Right forelimb (tissue), 1 donor: ENCODE measurements at regions not wholly inside any gene's neighbourhood (a gene's known extent, or its start where the extent isn't known, plus 50 kb on each side); places are given as distances from the start of the nearest gene placed in this dataset.

Experiments
- DNase-seq: peaks from one replicate; pipeline ENCODE4 v3.0.0-alpha.2; 2018

DNA sequence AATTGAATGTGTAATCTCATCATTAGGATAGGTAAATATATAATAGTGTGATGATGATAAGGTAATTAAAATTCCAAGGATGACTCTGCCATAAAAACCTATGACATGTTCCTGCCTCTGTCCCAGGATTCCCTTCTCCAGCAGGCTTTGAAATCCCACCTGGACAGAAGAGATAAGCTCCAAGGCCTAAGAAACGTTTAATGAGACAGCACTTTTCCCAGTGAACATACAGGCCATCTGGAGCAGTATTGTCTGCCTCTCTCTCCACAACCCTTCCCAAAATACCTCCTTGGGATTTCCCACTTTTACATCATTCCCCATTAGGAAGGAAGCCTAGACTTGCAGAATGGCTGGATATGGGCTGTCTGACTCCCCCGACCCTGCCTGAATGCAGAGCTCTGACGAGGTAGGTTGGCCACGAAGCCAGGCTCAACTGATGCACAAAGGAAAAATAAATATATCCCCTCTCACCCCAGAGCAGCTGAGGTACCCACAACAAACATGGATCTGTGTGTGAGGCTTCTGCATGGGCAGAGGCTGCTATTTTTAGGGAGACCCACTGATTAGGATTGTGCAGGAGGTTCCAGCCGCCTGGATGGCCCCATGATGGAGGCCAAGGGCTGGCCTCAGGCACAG is 71.0 kb downstream of the TMPRSS5 start:
- DNase-seq, result no peak

DNA sequence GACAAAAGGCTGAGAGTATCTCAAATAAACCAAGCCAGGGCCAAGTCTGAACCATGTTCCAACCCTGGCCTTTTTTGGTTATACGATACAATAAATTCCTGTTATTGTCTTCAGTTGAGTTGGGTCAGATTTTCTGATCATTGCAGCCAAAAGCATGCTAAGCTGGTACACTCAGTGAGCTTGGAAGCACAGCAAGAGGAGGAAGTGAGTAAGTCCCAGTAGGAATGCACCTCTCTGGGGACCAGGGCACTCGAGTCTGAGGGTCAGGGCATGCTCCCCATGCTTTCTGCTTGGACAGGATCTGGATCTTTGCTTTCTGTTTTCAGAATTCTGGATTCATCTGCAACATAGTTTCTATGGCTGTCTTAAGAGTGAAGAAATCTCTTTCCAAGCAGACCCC is 73.1 kb downstream of the TMPRSS5 start:
- DNase-seq, result no peak

DNA sequence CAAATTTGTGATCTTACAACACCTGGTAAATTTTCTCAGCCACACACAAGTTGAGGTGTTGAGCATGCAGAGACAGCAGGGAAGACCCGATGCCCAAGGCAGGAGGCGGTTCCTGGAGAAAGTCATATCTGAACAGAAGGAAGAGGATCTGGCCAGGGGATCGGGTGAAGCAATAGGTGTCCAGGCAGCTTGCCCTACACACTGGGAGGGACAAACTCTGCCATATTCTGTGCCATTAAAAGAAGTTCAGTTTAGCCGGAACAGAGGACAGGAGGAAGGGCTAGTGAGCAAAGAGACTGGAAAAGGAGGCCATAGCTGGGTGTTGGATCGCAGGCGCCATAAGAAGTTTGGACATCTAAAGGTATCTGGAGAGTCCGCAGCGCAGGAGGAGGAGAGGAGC is 76.5 kb downstream of the TMPRSS5 start:
- DNase-seq, result no peak

DNA sequence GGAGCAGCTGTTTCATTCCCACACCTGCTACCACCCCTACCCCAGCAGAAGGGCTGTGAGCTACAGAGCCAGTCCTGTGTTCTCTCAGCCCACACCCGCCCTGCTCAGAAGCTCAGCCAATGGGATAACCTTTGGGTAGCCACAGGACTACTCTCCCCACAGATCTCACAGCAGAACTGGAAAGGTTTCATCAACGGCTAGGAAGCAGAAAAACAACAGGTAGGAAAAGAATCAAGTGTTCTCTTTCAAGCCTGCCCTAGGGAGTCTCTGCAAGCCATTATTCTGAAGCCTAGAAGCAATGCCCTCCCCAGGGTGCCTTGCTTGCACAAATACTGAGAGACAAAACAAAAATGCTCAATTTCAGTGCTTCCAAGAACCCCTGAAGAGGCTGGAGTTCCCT is 77.2 kb downstream of the TMPRSS5 start:
- DNase-seq, result no peak

DNA sequence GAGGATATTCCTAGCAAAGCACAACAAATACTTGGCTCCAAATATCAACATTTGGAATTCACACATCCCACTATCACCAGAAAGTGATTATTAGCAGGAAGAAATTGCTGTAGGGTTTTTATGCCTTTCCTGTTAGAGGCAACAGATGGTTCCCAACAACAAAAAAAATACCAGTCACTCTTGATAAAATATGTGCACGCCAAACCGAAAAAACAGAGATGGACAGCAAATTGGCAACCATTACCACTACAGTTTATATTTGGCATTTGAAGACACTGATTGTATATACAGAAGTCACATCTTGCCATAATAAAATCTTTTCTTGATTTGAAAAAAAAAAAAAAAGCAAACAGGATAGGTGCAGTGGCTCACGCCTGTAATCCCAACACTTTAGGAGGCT is 78.2 kb downstream of the TMPRSS5 start:
- no peak for DNase-seq

DNA sequence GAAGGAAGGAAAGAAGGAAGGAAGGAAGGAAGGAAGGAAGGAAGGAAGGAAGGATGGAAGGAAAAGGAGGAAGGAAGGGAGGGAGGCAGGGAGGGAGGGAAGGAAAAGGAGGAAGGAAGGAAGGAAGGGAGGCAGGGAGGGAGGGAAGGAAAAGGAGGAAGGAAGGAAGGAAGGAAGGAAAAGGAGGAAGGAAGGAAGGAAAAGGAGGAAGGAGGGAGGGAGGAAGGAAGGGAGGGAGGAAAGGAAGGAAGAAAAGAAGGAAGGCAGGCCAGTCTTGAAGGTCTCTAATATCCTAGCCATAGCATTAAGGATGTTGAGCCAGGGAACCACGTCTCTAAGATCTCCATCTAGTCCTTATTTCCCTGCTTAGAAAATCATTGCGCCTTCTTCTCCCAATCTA is 78.8 kb downstream of the TMPRSS5 start:
- no peak for DNase-seq

DNA sequence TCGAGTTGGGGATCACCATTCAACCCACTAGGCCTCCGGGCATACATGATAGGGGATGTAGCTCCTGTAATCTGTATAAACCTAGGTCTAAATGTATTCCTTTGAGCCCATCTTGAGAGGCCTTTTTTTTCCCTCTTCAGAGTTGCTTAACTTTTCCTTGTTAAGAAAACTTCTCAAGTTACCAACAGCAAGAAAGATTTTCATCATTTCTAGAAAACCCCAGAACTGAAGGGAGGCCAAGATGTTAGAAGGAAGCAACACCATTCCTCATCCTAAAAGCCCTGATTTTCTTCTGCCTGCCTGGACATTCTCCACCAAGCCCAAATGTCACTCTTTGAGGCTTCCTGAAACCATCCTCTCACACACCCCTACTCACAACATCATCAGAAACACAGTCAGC is 79.4 kb downstream of the TMPRSS5 start:
- no peak for DNase-seq

DNA sequence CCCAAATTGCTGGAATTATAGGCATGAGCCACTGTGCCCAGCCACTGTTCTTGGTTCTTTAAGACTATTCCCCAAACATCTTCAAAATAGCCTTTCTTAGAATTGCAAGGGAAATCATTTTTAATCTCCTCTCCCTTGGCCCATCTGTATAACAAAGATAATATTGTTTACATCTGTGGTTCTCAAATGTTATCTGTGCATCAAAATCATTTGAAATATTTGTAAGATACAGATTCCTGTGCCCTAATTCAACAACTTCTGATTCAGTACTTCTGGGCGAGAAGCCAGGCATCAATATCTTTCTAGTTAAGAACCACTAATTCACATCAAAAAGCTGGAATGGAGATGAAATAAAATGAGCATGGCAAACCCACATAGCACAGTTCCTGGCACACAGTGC is 83.0 kb downstream of the TMPRSS5 start:
- DNase-seq, result no peak

DNA sequence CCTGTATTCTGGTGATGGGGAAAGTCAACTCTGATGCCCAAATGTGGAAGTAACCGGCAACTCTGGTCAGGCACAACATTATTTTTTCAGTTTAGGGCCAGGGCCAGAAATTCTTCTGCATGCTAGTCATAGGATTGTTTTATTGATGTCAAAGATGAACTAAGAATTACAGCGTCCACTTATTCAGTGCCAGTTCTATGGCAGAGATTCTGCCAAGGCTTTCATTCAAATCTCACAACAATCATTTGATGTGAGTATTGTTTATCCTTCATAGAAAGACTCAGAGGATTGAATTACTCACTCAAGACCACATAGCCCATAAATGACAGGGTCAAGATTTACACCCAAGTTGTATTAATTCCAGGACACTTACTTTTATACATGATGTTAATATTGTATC is 87.7 kb downstream of the TMPRSS5 start:
- no peak for DNase-seq

DNA sequence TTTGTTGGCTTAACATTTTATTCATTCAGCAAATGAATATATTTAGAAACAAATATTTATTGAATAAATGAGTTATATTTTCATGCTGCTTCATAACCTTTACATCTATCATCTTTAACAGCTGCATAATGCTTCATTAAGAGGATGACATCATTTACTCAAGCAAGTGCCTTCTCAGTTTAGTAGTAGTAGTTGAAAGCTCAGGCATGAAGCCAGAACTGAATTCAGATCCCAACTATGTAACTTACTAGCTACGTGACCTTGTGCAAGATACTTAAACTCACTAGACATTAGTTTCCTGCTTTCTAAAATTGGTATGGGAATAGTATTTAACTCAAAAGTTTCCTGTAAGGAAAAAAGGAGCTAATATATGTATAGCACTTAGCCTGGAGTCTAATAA is 90.3 kb downstream of the TMPRSS5 start:
- DNase-seq, result no peak

DNA sequence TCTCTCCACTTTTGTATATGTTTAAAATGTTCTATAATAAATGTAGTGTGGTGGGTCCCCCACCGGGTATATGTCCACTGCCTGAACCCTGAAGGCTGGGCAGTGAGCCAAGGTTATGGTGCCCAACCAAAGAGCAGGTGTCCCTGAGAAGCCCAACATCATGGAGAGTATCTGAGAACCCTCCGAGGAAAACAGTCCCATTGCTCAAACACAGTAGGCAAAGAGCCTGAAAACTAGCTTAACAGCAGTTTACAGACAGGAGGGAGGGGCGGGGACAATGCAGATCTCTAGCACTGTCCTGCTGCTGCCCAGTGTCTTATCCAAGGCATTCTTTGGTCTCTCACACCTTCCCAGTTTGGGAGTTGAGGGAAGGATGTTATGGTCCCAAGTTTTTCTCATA is 91.0 kb downstream of the TMPRSS5 start:
- no peak for DNase-seq

DNA sequence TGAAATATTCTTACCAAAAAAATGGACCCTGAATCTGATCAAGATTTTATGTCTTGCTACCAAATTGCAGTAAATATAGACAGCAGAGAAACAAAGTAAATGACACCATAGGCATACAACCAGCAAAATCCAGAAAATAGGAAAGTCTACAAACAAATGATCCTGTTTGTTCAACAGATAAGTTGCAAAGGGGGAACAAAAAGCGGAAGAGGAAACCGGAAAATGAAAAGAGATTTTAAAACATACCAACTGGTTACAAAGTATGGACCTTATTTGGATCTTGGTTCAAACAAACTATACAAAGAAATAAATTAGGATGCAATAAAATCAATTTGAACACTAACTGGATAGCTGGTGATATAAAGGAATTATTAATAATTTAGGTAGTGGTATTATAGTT is 92.0 kb downstream of the TMPRSS5 start:
- DNase-seq, result no peak

DNA sequence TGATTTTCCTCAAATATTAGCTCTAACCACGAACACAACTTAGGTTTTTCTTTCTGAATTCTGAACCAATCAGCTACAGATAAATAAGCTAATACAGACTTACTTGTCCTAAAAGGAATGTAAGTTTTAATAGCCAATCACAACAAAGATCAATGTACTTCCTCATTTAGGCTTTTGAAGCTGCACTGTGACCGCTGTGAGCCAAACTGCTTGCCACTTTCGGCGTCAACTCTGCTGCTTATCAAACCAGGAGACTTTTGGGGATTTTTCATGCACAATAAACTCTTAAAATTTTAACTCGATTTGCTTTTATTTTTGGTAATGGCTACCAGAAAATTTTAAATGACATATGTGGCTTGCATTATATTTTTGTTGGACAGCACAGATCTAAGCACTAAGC is 92.5 kb downstream of the TMPRSS5 start:
- no peak for DNase-seq

DNA sequence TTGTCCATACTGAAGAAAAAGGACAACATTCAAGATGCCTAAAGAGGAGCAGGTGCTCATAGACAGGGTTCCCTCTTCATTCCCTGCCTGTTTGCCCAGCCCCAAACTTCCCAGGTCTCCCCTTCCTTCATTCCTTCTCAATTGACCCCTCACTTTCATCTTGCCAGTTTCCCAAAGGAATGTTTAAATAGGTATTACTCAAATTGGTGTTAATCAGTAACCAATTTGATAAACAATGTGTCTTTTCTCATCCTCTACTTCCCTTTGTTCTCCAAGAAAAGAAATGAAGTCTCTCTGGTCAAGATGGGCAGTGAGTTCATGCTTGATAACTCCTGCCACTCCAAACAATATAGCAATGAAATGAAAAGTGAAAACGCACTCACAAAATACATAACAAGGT is 101.9 kb downstream of the TMPRSS5 start:
- no peak for DNase-seq

DNA sequence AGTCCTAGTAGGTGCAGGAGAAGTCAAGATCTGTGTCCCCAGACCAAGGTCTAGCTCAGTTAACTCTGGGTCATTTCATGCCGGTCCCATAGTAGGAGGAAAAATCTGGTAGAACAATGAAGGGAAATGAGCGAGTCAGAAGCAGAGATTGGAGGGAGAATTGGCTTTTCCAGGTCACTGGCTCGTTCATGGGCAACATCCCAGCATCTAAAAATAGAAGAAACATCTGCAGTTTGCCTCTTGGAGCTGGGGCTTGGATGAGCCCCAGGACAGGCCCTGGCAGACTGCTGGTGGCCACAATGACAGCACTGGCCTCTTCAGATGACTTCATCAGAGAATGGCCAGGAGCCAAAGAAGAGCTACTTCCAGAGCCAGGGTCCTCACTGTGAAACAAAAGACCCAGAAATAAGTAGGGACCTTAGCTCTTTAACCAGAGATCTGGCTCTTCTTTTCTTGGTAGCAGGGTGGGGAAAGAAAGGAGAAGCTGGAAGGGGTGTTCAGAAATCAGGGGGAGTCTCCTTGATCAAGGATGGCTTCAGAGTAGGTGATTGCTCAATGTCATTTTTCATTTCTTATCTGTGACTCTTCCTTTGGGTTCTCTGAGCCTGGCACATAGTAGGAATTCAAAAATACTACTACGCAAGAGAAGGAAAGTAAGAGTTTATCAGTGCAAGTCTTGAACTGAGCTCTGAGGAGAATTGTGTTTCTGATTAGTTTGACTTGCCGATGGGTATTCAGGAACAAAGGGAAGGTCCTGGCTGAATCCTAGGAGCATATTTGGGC is 102.6 kb downstream of the TMPRSS5 start:
- DNase-seq, result no peak

DNA sequence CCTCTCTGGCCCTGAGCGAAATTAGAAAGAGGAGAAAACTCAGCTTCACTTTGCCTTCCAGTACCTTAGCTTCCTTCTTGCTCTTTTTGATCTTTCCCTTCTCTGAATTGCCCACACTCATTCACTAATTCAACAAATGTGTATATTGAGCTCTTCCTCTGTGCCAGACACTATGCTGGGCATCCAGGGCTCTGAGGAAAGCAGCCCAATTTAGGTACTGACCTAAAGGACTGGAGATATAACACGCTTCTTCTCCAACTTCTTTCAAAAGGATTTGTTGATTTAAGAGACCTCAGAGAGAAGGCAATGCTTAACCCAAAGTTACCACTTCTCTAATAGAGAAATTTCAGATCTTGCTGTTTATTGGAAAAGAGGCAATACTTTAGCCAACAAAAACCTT is 103.6 kb downstream of the TMPRSS5 start:
- no peak for DNase-seq

DNA sequence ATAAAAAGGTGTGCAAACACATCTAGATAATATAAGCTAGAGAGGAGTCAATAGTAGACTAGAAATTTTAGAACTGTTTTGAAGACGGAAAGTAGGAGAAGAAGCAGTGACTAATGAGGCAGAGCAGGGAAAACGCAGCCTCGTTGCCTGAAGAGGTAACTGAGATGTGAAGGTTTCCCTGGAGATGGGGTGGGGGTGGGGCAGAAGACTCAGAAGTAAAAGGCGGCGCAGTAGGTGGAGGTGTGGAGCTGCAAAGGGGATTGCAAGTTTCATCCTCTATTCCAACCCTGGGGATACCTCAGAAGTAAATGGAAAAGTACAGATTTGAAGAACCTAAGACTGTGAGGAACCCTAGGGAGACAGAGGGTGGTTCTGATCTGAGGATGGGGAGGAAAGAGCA is 109.5 kb downstream of the TMPRSS5 start:
- no peak for DNase-seq

DNA sequence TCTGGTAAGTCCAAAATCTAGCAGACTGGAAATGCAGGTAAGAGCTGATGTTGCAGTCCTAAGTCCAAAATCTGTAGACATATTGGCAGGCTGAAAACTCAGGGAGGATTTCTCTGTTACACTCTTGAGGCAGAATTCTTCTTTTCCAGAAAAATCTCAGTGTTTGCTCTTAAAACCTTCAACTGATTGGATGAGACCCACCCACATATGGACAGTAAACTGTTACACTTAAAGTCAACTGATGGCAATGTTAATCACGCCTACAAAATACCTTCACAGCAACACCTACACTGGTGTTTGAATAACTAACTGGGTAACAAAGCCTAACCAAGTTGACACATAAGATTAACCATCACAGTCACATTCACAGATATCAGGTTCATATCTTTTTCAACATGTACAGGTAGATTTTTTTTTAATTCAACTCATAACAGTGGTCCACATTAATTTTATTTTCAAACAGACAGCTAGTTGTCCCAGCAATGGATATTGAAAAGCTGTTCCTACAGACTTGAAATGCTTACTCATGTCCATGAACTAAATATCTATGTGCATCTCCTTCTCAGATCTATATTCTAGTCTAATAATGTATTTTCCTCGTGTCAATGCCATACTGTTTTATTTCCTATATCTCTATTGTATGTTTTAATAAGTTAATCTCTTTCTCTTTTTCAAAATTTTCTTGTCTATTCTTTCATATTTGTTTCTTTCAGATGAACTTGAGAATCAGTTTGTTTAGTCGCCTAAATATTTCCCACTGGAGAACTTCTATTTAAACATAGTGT is 110.1 kb downstream of the TMPRSS5 start:
- no peak for DNase-seq

DNA sequence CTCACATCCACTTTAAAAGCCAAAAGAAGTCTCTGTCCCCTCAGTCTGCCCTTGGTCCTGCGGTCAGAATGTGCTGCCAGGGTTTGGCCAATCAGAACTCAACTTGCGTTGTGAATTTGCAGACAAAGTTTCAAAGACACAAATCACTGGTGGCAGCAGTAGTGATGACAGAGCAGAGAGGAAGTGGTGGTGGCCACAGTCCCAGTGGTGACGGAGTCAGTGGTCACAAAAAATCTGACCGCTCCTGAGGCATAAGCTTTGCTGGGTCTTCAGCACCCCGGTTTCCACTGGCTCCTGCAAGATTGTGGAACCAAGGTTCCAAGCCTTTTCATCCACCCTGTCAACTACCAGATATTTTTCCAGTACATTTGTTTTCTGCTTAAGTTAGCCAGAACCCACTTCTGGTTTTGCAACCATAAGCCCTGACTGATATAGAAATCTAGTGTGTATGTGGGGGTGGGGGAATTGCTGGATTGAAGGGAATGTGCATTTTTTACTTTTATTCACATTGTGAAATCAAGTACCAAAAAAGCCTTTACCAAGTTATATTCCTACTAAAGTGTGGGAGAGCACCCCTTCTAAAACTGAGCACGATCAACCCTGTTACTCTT is 112.3 kb downstream of the TMPRSS5 start:
- DNase-seq, result no peak

DNA sequence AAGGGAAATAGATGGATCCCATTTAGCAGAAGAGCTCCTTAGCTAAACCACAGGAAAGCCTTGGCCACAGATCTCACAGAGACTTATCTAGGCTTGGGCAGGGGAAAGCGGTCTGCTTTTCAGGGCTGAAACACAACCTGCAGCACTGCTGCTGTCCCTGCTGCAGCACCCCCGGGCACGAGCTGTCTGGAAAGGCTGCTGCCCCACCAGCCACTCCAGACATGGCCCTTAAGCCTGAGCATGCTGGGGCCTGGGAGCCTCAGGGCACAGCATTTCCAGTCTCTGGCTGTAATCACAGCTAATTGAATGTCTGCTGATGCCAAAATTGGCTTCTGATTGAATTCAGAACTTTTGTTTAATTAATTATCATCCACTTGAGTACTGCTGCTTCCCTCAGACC is 115.0 kb downstream of the TMPRSS5 start:
- no peak for DNase-seq

DNA sequence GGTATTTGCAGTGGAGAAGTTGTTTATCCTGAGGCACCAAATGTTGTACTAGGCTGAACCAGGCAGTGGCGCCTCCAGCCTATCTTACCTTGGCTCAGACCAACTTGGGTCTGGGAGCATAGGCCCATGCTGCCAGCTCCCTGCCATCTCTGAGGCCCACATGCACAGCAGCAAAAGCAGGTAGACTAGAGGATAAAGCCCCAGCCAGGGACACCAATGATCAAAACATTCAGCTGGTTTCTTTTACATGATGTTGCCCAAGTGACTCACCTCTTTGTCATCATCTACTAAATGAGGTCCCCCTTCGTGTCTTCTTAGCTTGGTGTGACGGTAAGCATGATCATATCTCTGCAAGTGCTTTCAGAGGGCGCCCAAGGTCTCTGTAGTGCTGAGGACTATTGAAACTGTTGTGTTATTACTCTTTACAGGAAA is 112.1 kb upstream of the DRD2 start:
- no peak for DNase-seq

DNA sequence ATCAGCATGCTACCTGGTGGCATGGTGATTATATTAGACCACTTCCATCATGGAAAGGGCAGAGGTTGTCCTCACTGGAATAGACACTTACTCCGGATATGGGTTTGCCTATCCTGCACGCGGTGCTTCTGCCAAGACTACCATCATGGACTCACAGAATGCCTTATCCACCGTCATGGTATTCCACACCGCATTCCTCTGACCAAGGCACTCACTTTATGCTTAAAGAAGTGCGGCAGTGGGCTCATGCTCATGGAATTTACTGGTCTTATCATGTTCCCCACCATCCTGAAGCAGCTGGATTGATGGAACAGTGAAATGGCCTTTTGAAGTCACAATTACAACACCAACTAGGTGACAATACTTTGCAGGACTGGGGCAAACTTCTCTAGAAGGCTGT is 109.2 kb upstream of the DRD2 start:
- no peak for DNase-seq

DNA sequence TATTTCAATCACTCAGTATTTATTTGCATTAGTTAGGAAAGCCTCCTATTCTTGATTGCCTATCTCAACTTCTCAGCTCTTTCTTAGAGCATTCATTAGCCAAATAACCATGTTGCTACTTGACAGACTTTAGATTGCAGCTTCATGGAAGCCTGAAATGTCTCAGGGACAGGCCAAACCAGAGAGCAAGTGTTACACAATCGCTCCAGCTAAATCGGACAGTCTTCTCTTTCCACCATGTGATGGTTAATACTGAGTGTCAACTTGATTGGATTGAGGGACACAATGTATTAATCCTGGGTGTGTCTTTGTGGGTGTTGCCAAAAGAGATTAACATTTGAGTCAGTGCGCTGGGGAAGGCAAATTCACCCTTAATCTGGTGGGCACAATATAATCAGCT is 106.5 kb upstream of the DRD2 start:
- DNase-seq, result no peak
